Fibroblast of lung (primary cell): ENCODE measurements at regions not wholly inside any gene's neighbourhood (a gene's known extent, or its start where the extent isn't known, plus 50 kb on each side); places are given as distances from the start of the nearest gene placed in this dataset.

ENCODE experiments used
- DNase-seq, 2 donors: peaks; one replicate each; pipeline versions ENCODE4 v3.0.0 to v3.0.0-alpha.2; 2010; ENCODE audit warnings: low read depth in 2 of 2
- H2AFZ ChIP-seq: 2 replicates; pipeline ENCODE4 v1.5.1; 2012; ENCODE audit warnings: low read length, control low read depth, inconsistent platforms
- H3K27ac ChIP-seq: 2 replicates; pipeline ENCODE4 v1.5.1; 2011; ENCODE audit warnings: low read length, control low read depth; ENCODE audit not compliant: insufficient read depth
- H3K27me3 ChIP-seq: 2 replicates; pipeline ENCODE4 v1.5.1; 2011; ENCODE audit warnings: mild to moderate bottlenecking, low read length; ENCODE audit not compliant: control insufficient read depth, insufficient read depth
- H3K36me3 ChIP-seq: 2 replicates; pipeline ENCODE4 v1.5.1; 2011; ENCODE audit warnings: low read length; ENCODE audit not compliant: control insufficient read depth, insufficient read depth
- H3K4me1 ChIP-seq: 2 replicates; pipeline ENCODE4 v1.5.1; 2011; ENCODE audit warnings: low read length; ENCODE audit not compliant: control insufficient read depth, insufficient read depth; ENCODE audit errors: extremely low read depth
- H3K4me2 ChIP-seq: 2 replicates; pipeline ENCODE4 v1.5.1; 2011; ENCODE audit warnings: low read length, control low read depth; ENCODE audit not compliant: insufficient read depth; ENCODE audit errors: extremely low read depth
- H3K4me3 ChIP-seq, 4 experiments: fragments of 200-600 bp in 1 of 4; sonication (generic) in 1 of 4; replicated peaks in 1 of 4; 2 replicates each; pipeline ENCODE4 v1.5.1; 2011 to 2016; ENCODE audit warnings: low read length in 4 of 4, low read depth in 3 of 4, mild to moderate bottlenecking in 3 of 4, control low read depth in 2 of 4, inconsistent platforms in 1 of 4, mixed read lengths in 1 of 4; ENCODE audit not compliant: insufficient read depth in 1 of 4; ENCODE audit errors: control extremely low read depth in 1 of 4
- H3K79me2 ChIP-seq: 2 replicates; pipeline ENCODE4 v1.5.1; 2012; ENCODE audit warnings: mild to moderate bottlenecking, low read length, inconsistent platforms; ENCODE audit not compliant: control insufficient read depth, insufficient read depth
- H3K9ac ChIP-seq: 2 replicates; pipeline ENCODE4 v1.5.1; 2011; ENCODE audit warnings: mild to moderate bottlenecking, low read length, control low read depth; ENCODE audit not compliant: insufficient read depth
- H3K9me3 ChIP-seq: 2 replicates; pipeline ENCODE4 v1.5.1; 2012; ENCODE audit warnings: low read depth, low read length; ENCODE audit not compliant: control insufficient read depth, insufficient read depth
- H4K20me1 ChIP-seq: 2 replicates; pipeline ENCODE4 v1.5.1; 2011; ENCODE audit warnings: low read length; ENCODE audit not compliant: control insufficient read depth, insufficient read depth; ENCODE audit errors: extremely low read depth
- CTCF ChIP-seq, 2 donors: IDR thresholded peaks in 1 of 2; conservative IDR thresholded peaks in 1 of 2; 1 replicate in 1 of 2; 2 replicates in 1 of 2; pipeline ENCODE4 v1.5.1; 2011 to 2012; ENCODE audit warnings: low read length in 2 of 2, control low read depth in 1 of 2, inconsistent platforms in 1 of 2, low read depth in 1 of 2, mild to moderate bottlenecking in 1 of 2
- EZH2 ChIP-seq: IDR thresholded peaks from 2 replicates; pipeline ENCODE4 v1.5.1; 2012; ENCODE audit warnings: low read length, control low read depth, mild to moderate bottlenecking; ENCODE audit errors: missing control alignments

DNA sequence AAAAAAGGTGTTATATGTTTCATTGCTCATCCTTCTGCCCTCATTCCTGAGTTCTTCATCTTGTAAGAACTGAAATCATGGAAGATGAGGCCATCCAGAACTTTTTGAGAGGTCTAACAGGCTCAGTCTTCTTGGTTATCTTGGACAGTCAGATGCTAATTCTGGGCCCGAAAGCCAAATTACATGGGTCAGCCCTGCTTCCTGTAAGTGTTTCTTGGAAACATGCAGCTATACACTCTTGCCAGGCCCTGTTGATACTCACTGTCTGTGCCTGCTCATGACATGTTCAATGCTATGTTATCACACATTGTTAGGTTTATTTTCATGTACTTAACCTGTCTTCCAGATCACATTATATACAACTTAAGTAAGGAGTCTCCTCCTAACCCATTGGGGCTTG, 542.5 kb downstream of the NUF2 start:
- no peak overlapping the region for H3K4me3 ChIP-seq
- H3K27me3 ChIP-seq: no peaks in the 10 kb centered on the region
- no peak for TF ChIP-seq EZH2
- no peak for TF ChIP-seq CTCF (conservative IDR thresholded peaks at IDR 0.05 in 1 of 2, IDR thresholded peaks at IDR 0.05 in 1 of 2; ENCODE audit: low read depth in 1 of 2, low read length in 2 of 2)
- H3K4me2 ChIP-seq: no peak overlapping the region
- H3K27ac ChIP-seq: no peak overlapping the region
- no peaks in the 10 kb centered on the region for H3K4me1 ChIP-seq
- no peak overlapping the region for H2AFZ ChIP-seq
- no peaks in the 10 kb centered on the region for H3K9me3 ChIP-seq
- no peaks in the 10 kb centered on the region for H3K36me3 ChIP-seq
- H4K20me1 ChIP-seq: no peaks in the 10 kb centered on the region
- no peaks in the 10 kb centered on the region for H3K79me2 ChIP-seq
- DNase-seq: no peak
- H3K9ac ChIP-seq: no peak overlapping the region

- DNase-seq: peak in 1 of 2 donors; percentile 26
- no peak for TF ChIP-seq EZH2
- TF ChIP-seq CTCF (conservative IDR thresholded peaks at IDR 0.05 in 1 of 2, IDR thresholded peaks at IDR 0.05 in 1 of 2; ENCODE audit: low read depth in 1 of 2, low read length in 2 of 2): no peak
- no peak overlapping the region for H3K27ac ChIP-seq
These were observed 544.8 kb downstream of the NUF2 start for GRCh38 chr1:163866564-163866963.

GRCh38 chr1:163870666-163871065, 548.9 kb downstream of the NUF2 start:
- Histone ChIP-seq H3K9ac (no peak overlapping the region), H3K4me2 (no peak overlapping the region)

More at GRCh38 chr1:163866564-163866963, 544.8 kb downstream of the NUF2 start:
- H2AFZ ChIP-seq: no peak overlapping the region
- H3K4me2 ChIP-seq: no peak overlapping the region
- H3K79me2 ChIP-seq: no peaks in the 10 kb centered on the region
- H3K36me3 ChIP-seq: no peaks in the 10 kb centered on the region
- H3K9me3 ChIP-seq: no peaks in the 10 kb centered on the region
- H3K4me1 ChIP-seq: no peaks in the 10 kb centered on the region
- no peaks in the 10 kb centered on the region for H3K27me3 ChIP-seq
- no peak overlapping the region for H3K9ac ChIP-seq
- H4K20me1 ChIP-seq: no peaks in the 10 kb centered on the region
- H3K4me3 ChIP-seq: no peak overlapping the region

More at GRCh38 chr1:163870666-163871065, 548.9 kb downstream of the NUF2 start:
- no peaks in the 10 kb centered on the region for H4K20me1 ChIP-seq
- H3K9me3 ChIP-seq: no peaks in the 10 kb centered on the region
- H3K36me3 ChIP-seq: no peaks in the 10 kb centered on the region
- no peak overlapping the region for H3K27ac ChIP-seq
- DNase-seq: peak in 1 of 2 donors; percentile 77
- TF ChIP-seq EZH2 (no peak), CTCF (conservative IDR thresholded peaks at IDR 0.05 in 1 of 2, IDR thresholded peaks at IDR 0.05 in 1 of 2; ENCODE audit: low read depth in 1 of 2, low read length in 2 of 2) (no peak)
- no peaks in the 10 kb centered on the region for H3K79me2 ChIP-seq
- no peak overlapping the region for H2AFZ ChIP-seq
- no peaks in the 10 kb centered on the region for H3K27me3 ChIP-seq
- H3K4me3 ChIP-seq: no peak overlapping the region
- no peaks in the 10 kb centered on the region for H3K4me1 ChIP-seq
